Memory B cell (primary cell): ENCODE measurements at regions not wholly inside any gene's neighbourhood (a gene's known extent, or its start where the extent isn't known, plus 50 kb on each side); places are given as distances from the start of the nearest gene placed in this dataset.

Experiments
- ATAC-seq: fragments of 150-1000 bp; cut with Tn5 transposase; 2 replicates; pipeline ENCODE4 v1.10.0; 2021; ENCODE audit warnings: low read depth, mild to moderate bottlenecking, moderate library complexity
- DNase-seq, 2 donors: peaks; one replicate each; pipeline ENCODE4 v3.0.0; 2022; ENCODE audit warnings: low spot score in 2 of 2
- H3K27ac Mint-ChIP-seq: one replicate; pipeline ENCODE4 v1.8.0; 2022; ENCODE audit warnings: mild to moderate bottlenecking, moderate library complexity, mixed read lengths
- H3K27me3 Mint-ChIP-seq: one replicate; pipeline ENCODE4 v1.8.0; 2022; ENCODE audit warnings: mixed read lengths
- H3K36me3 Mint-ChIP-seq: one replicate; pipeline ENCODE4 v1.8.0; 2022; ENCODE audit warnings: mild to moderate bottlenecking, mixed read lengths
- H3K4me1 Mint-ChIP-seq: one replicate; pipeline ENCODE4 v1.8.0; 2022; ENCODE audit warnings: mixed read lengths
- H3K4me3 Mint-ChIP-seq: one replicate; pipeline ENCODE4 v1.8.0; 2022; ENCODE audit warnings: mild to moderate bottlenecking, moderate library complexity, mixed read lengths
- H3K9me3 Mint-ChIP-seq: one replicate; pipeline ENCODE4 v1.8.0; 2022; ENCODE audit warnings: mixed read lengths

GRCh38 chr10:128245026-128245425 is 118.8 kb upstream of the MKI67 start:
- no peak overlapping the region for H3K4me3 Mint-ChIP-seq
- DNase-seq: no peak
- no peak for ATAC-seq
- H3K4me1 Mint-ChIP-seq: no peaks in the 10 kb centered on the region
- H3K9me3 Mint-ChIP-seq: peaks cover 4% of the 10 kb centered on the region
- no peak overlapping the region for H3K27ac Mint-ChIP-seq
- H3K27me3 Mint-ChIP-seq: no peaks in the 10 kb centered on the region
- no peaks in the 10 kb centered on the region for H3K36me3 Mint-ChIP-seq

GRCh38 chr10:128247576-128247975 is 121.4 kb upstream of the MKI67 start:
- ATAC-seq (no peak), DNase-seq (no peak)
- Mint-ChIP-seq H3K27me3 (no peaks in the 10 kb centered on the region), H3K36me3 (no peaks in the 10 kb centered on the region), H3K4me3 (no peak overlapping the region), H3K4me1 (no peaks in the 10 kb centered on the region), H3K9me3 (peaks cover 4% of the 10 kb centered on the region), H3K27ac (no peak overlapping the region)

GRCh38 chr10:128254476-128254875 is 128.3 kb upstream of the MKI67 start:
- DNase-seq (no peak), ATAC-seq (no peak)
- Mint-ChIP-seq H3K4me1 (no peaks in the 10 kb centered on the region), H3K9me3 (no peaks in the 10 kb centered on the region), H3K27me3 (peaks cover 5% of the 10 kb centered on the region), H3K4me3 (no peak overlapping the region), H3K27ac (no peak overlapping the region), H3K36me3 (no peaks in the 10 kb centered on the region)

GRCh38 chr10:128257428-128257827 is 131.2 kb upstream of the MKI67 start:
- H3K9me3 Mint-ChIP-seq: no peaks in the 10 kb centered on the region
- no peak overlapping the region for H3K27ac Mint-ChIP-seq
- H3K36me3 Mint-ChIP-seq: no peaks in the 10 kb centered on the region
- H3K4me3 Mint-ChIP-seq: no peak overlapping the region
- no peaks in the 10 kb centered on the region for H3K4me1 Mint-ChIP-seq
- ATAC-seq (no peak), DNase-seq (no peak)
- peaks cover 6% of the 10 kb centered on the region for H3K27me3 Mint-ChIP-seq

GRCh38 chr10:128258421-128258976 is 132.3 kb upstream of the MKI67 start:
- Mint-ChIP-seq H3K9me3 (no peaks in the 10 kb centered on the region), H3K27me3 (peaks cover 10% of the 10 kb centered on the region), H3K4me3 (no peak overlapping the region), H3K27ac (no peak overlapping the region), H3K4me1 (no peaks in the 10 kb centered on the region), H3K36me3 (no peaks in the 10 kb centered on the region)
- ATAC-seq (no peak), DNase-seq (no peak)

- H3K36me3 Mint-ChIP-seq: no peaks in the 10 kb centered on the region
- H3K4me3 Mint-ChIP-seq: no peak overlapping the region
- DNase-seq (no peak), ATAC-seq (no peak)
- peaks cover 8% of the 10 kb centered on the region for H3K27me3 Mint-ChIP-seq
- no peak overlapping the region for H3K27ac Mint-ChIP-seq
- H3K9me3 Mint-ChIP-seq: no peaks in the 10 kb centered on the region
- no peaks in the 10 kb centered on the region for H3K4me1 Mint-ChIP-seq
These were observed 137.9 kb upstream of the MKI67 start for GRCh38 chr10:128263891-128264688.

GRCh38 chr10:128265596-128265995 is 139.4 kb upstream of the MKI67 start:
- H3K27me3 Mint-ChIP-seq: peaks cover 10% of the 10 kb centered on the region
- H3K4me1 Mint-ChIP-seq: no peaks in the 10 kb centered on the region
- ATAC-seq: no peak
- no peaks in the 10 kb centered on the region for H3K36me3 Mint-ChIP-seq
- H3K27ac Mint-ChIP-seq: no peak overlapping the region
- H3K9me3 Mint-ChIP-seq: no peaks in the 10 kb centered on the region
- no peak overlapping the region for H3K4me3 Mint-ChIP-seq
- DNase-seq: no peak

GRCh38 chr10:128267581-128267980 is 141.4 kb upstream of the MKI67 start:
- DNase-seq (no peak), ATAC-seq (no peak)
- Mint-ChIP-seq H3K27ac (no peak overlapping the region), H3K4me3 (no peak overlapping the region), H3K4me1 (no peaks in the 10 kb centered on the region), H3K36me3 (no peaks in the 10 kb centered on the region), H3K9me3 (no peaks in the 10 kb centered on the region), H3K27me3 (peaks cover 15% of the 10 kb centered on the region)

- H3K27me3 Mint-ChIP-seq: peaks cover 17% of the 10 kb centered on the region
- H3K4me3 Mint-ChIP-seq: no peak overlapping the region
- no peaks in the 10 kb centered on the region for H3K9me3 Mint-ChIP-seq
- no peak for DNase-seq
- H3K4me1 Mint-ChIP-seq: no peaks in the 10 kb centered on the region
- ATAC-seq: no peak
- H3K27ac Mint-ChIP-seq: no peak overlapping the region
- H3K36me3 Mint-ChIP-seq: no peaks in the 10 kb centered on the region
These were observed 141.9 kb upstream of the MKI67 start for GRCh38 chr10:128268015-128268722.

- no peaks in the 10 kb centered on the region for H3K9me3 Mint-ChIP-seq
- no peaks in the 10 kb centered on the region for H3K36me3 Mint-ChIP-seq
- H3K27ac Mint-ChIP-seq: no peak overlapping the region
- H3K27me3 Mint-ChIP-seq: peaks cover 15% of the 10 kb centered on the region
- ATAC-seq (no peak), DNase-seq (no peak)
- H3K4me1 Mint-ChIP-seq: peaks cover 5% of the 10 kb centered on the region
- peak overlapping the region; percentile 2 for H3K4me3 Mint-ChIP-seq
These were observed 148.7 kb upstream of the MKI67 start for GRCh38 chr10:128274938-128275337.

- Mint-ChIP-seq H3K9me3 (no peaks in the 10 kb centered on the region), H3K36me3 (no peaks in the 10 kb centered on the region), H3K4me1 (peaks cover 5% of the 10 kb centered on the region), H3K27ac (no peak overlapping the region), H3K27me3 (peaks cover 12% of the 10 kb centered on the region), H3K4me3 (peak overlapping the region; percentile 35)
- DNase-seq (no peak), ATAC-seq (no peak)
These were observed 149.4 kb upstream of the MKI67 start for GRCh38 chr10:128275388-128276177.

GRCh38 chr10:128277267-128277840 is 151.1 kb upstream of the MKI67 start:
- Mint-ChIP-seq H3K27me3 (peaks cover 5% of the 10 kb centered on the region), H3K36me3 (no peaks in the 10 kb centered on the region), H3K4me3 (no peak overlapping the region), H3K9me3 (no peaks in the 10 kb centered on the region), H3K27ac (no peak overlapping the region), H3K4me1 (peaks cover 5% of the 10 kb centered on the region)
- no peak for ATAC-seq
- DNase-seq: no peak

GRCh38 chr10:128278362-128278761 is 152.1 kb upstream of the MKI67 start:
- ATAC-seq (no peak), DNase-seq (no peak)
- H3K36me3 Mint-ChIP-seq: no peaks in the 10 kb centered on the region
- H3K4me3 Mint-ChIP-seq: no peak overlapping the region
- no peak overlapping the region for H3K27ac Mint-ChIP-seq
- peaks cover 5% of the 10 kb centered on the region for H3K4me1 Mint-ChIP-seq
- peaks cover 2% of the 10 kb centered on the region for H3K27me3 Mint-ChIP-seq
- no peaks in the 10 kb centered on the region for H3K9me3 Mint-ChIP-seq

- H3K4me3 Mint-ChIP-seq: no peak overlapping the region
- no peaks in the 10 kb centered on the region for H3K36me3 Mint-ChIP-seq
- ATAC-seq: no peak
- peaks cover 2% of the 10 kb centered on the region for H3K4me1 Mint-ChIP-seq
- no peak overlapping the region for H3K27ac Mint-ChIP-seq
- no peaks in the 10 kb centered on the region for H3K9me3 Mint-ChIP-seq
- peaks cover 5% of the 10 kb centered on the region for H3K27me3 Mint-ChIP-seq
- no peak for DNase-seq
These were observed 154.0 kb upstream of the MKI67 start for GRCh38 chr10:128280271-128280670.
